ENCODE measurements at regions not wholly inside any gene's neighbourhood (a gene's known extent, or its start where the extent isn't known, plus 50 kb on each side); places are given as distances from the start of the nearest gene placed in this dataset.

- H3K9ac ChIP-seq, result no peak overlapping the region
- TF ChIP-seq CTCF (IDR thresholded peaks at IDR 0.05), result no peak
- H3K9me3 ChIP-seq (ENCODE audit: control insufficient read depth, low read length), result no peaks in the 10 kb centered on the region
- no peaks in the 10 kb centered on the region for H3K36me3 ChIP-seq (ENCODE audit: control insufficient read depth, insufficient read depth, low read length)
- no peaks in the 10 kb centered on the region for H3K4me1 ChIP-seq
- H2AFZ ChIP-seq, result no peak overlapping the region
- no peak overlapping the region for H3K4me2 ChIP-seq (ENCODE audit: low read length)
- H3K4me3 ChIP-seq (ENCODE audit: low read depth, low read length), result no peak overlapping the region
- no peaks in the 10 kb centered on the region for H3K27me3 ChIP-seq (ENCODE audit: control insufficient read depth, insufficient read depth, low read length)
- no peaks in the 10 kb centered on the region for H3K79me2 ChIP-seq
- no peak overlapping the region for H3K27ac ChIP-seq
Measured at GRCh38 chr12:17334784-17335183, 728.8 kb upstream of the LMO3 start.

- H3K36me3 ChIP-seq (ENCODE audit: control insufficient read depth, insufficient read depth, low read length), result no peaks in the 10 kb centered on the region
- H3K79me2 ChIP-seq, result no peaks in the 10 kb centered on the region
- no peaks in the 10 kb centered on the region for H3K9me3 ChIP-seq (ENCODE audit: control insufficient read depth, low read length)
- no peaks in the 10 kb centered on the region for H3K4me1 ChIP-seq
- TF ChIP-seq CTCF (IDR thresholded peaks at IDR 0.05), result no peak
- H2AFZ ChIP-seq, result no peak overlapping the region
- no peak overlapping the region for H3K4me2 ChIP-seq (ENCODE audit: low read length)
- H3K4me3 ChIP-seq (ENCODE audit: low read depth, low read length), result no peak overlapping the region
- no peak overlapping the region for H3K9ac ChIP-seq
- no peaks in the 10 kb centered on the region for H3K27me3 ChIP-seq (ENCODE audit: control insufficient read depth, insufficient read depth, low read length)
- H3K27ac ChIP-seq, result no peak overlapping the region
Measured at GRCh38 chr12:17333287-17333686, 727.3 kb upstream of the LMO3 start.

GRCh38 chr12:17326649-17327048, 720.7 kb upstream of the LMO3 start:
- Histone ChIP-seq H3K9ac (no peak overlapping the region), H3K27me3 (ENCODE audit: control insufficient read depth, insufficient read depth, low read length) (no peaks in the 10 kb centered on the region), H3K4me3 (ENCODE audit: low read depth, low read length) (no peak overlapping the region), H3K79me2 (no peaks in the 10 kb centered on the region), H3K9me3 (ENCODE audit: control insufficient read depth, low read length) (peaks cover 3% of the 10 kb centered on the region), H3K36me3 (ENCODE audit: control insufficient read depth, insufficient read depth, low read length) (no peaks in the 10 kb centered on the region), H3K27ac (no peak overlapping the region), H3K4me2 (ENCODE audit: low read length) (no peak overlapping the region), H2AFZ (no peak overlapping the region), H3K4me1 (no peaks in the 10 kb centered on the region)
- no peak for TF ChIP-seq CTCF (IDR thresholded peaks at IDR 0.05)

GRCh38 chr12:17322090-17322489, 716.1 kb upstream of the LMO3 start:
- Histone ChIP-seq H3K4me3 (ENCODE audit: low read depth, low read length) (no peak overlapping the region), H3K79me2 (no peaks in the 10 kb centered on the region), H3K9me3 (ENCODE audit: control insufficient read depth, low read length) (no peaks in the 10 kb centered on the region), H3K9ac (no peak overlapping the region), H3K27me3 (ENCODE audit: control insufficient read depth, insufficient read depth, low read length) (no peaks in the 10 kb centered on the region), H3K4me2 (ENCODE audit: low read length) (no peak overlapping the region), H3K36me3 (ENCODE audit: control insufficient read depth, insufficient read depth, low read length) (no peaks in the 10 kb centered on the region), H2AFZ (no peak overlapping the region), H3K27ac (no peak overlapping the region), H3K4me1 (no peaks in the 10 kb centered on the region)
- no peak for TF ChIP-seq CTCF (IDR thresholded peaks at IDR 0.05)

GRCh38 chr12:17304503-17305347, 698.8 kb upstream of the LMO3 start:
- Histone ChIP-seq H3K36me3 (ENCODE audit: control insufficient read depth, insufficient read depth, low read length) (no peaks in the 10 kb centered on the region), H3K9ac (no peak overlapping the region), H3K9me3 (ENCODE audit: control insufficient read depth, low read length) (no peaks in the 10 kb centered on the region), H3K4me2 (ENCODE audit: low read length) (no peak overlapping the region), H3K27ac (no peak overlapping the region), H2AFZ (no peak overlapping the region), H3K27me3 (ENCODE audit: control insufficient read depth, insufficient read depth, low read length) (no peaks in the 10 kb centered on the region), H3K4me3 (ENCODE audit: low read depth, low read length) (no peak overlapping the region), H3K79me2 (no peaks in the 10 kb centered on the region), H3K4me1 (no peaks in the 10 kb centered on the region)
- TF ChIP-seq CTCF (IDR thresholded peaks at IDR 0.05), result no peak

Measured in parathyroid adenoma (tissue), 2 donors.